Spleen (tissue), 7 donors: ENCODE measurements at regions not wholly inside any gene's neighbourhood (a gene's known extent, or its start where the extent isn't known, plus 50 kb on each side); places are given as distances from the start of the nearest gene placed in this dataset.
"Not testable (repeated sequence)": the region's sequence is repeated elsewhere in the genome, so short reads cannot be mapped to it uniquely, and the experiment has no call there.

Experiments
- POLR2A ChIP-seq, 3 donors: fragments of 450-650 bp; IDR thresholded peaks; one replicate each; pipeline ENCODE4 v1.5.1; 2017; ENCODE audit warnings: antibody characterized with exemption in 3 of 3, mild to moderate bottlenecking in 1 of 3
- POLR2AphosphoS5 ChIP-seq, 3 donors: sonication (generic); formaldehyde crosslinking; IDR thresholded peaks; one replicate each; pipeline ENCODE4 v1.5.1; 2017; ENCODE audit warnings: antibody characterized with exemption in 3 of 3
- TF ChIP-seq, protein P1 (sequence below), 11 experiments: fragments of 200-600 bp in 7 of 11; fragments of 450-650 bp in 4 of 11; sonication (generic) in 4 of 11; IDR thresholded peaks in 8 of 11; conservative IDR thresholded peaks in 3 of 11; 1 replicate in 7 of 11; 2 replicates in 4 of 11; pipeline versions ENCODE4 v1.4.0 to v1.8.0; 2016 to 2021; ENCODE audit warnings: antibody characterized with exemption in 11 of 11, inconsistent platforms in 4 of 11, mild to moderate bottlenecking in 1 of 11
- donor health status: DM: no; HTN: no; CAD: no; lungs with moderate emphysema.
- donor health status: DM: no; HTN: no; CAD: no.
- donor health status: DM: no; HTN: no; CAD: no.

DNA sequence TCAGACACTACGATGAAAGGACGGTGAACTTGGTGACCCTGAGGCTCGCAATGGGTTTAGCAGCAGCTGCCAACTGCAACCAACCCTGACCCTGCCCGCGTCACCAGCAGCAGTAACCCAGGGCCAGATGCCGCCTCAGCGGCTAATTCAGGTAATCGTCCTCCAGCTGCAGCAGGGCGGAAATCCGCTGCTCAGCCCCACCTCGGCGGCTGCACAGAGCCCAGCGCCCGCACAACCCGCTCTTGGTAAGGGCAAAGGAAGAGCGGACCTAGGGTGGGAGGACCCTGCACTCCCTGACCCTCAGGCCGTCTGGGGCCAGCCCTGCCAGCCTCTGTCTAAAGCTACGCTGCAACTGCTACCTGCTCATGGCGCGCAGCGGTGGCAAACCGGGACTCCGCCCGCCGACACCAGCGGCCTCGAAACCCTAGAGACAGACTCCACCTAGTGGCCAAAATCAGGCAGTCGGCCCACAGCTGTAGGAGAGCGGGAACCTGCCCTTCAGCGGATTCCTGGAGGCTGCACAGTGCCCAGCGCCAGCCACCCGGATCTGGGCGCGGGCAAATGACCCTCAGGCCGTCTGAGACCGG, 82.4 kb downstream of the POTEB2 start:
- TF ChIP-seq, protein P1, sequence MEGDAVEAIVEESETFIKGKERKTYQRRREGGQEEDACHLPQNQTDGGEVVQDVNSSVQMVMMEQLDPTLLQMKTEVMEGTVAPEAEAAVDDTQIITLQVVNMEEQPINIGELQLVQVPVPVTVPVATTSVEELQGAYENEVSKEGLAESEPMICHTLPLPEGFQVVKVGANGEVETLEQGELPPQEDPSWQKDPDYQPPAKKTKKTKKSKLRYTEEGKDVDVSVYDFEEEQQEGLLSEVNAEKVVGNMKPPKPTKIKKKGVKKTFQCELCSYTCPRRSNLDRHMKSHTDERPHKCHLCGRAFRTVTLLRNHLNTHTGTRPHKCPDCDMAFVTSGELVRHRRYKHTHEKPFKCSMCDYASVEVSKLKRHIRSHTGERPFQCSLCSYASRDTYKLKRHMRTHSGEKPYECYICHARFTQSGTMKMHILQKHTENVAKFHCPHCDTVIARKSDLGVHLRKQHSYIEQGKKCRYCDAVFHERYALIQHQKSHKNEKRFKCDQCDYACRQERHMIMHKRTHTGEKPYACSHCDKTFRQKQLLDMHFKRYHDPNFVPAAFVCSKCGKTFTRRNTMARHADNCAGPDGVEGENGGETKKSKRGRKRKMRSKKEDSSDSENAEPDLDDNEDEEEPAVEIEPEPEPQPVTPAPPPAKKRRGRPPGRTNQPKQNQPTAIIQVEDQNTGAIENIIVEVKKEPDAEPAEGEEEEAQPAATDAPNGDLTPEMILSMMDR (IDR thresholded peaks at IDR 0.05 in 8 of 11, conservative IDR thresholded peaks at IDR 0.05 in 3 of 11) = not testable (repeated sequence)
- TF ChIP-seq POLR2A, POLR2AphosphoS5 (IDR thresholded peaks at IDR 0.05): not testable (repeated sequence)
